ENCODE measurements at regions not wholly inside any gene's neighbourhood (a gene's known extent, or its start where the extent isn't known, plus 50 kb on each side); places are given as distances from the start of the nearest gene placed in this dataset.

DNA sequence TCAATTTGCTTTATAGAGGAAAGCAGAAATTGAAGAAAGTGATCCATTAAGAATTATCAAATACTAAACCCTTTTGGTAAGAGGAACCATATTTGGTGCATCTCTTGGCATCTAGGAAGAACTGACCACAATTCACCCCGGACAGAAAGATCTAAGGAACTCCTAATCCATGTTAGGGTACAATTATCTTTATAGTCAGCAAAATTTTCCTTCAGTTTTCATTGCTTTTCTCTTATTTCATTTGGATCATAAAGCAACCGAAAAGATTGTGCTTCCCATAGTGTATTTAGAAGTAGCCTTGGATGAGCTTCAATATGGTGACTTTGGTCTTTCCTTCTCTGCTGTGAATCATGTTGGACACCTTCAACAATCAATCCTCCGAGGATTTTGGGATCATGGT lies 50.1 kb upstream of the IGFBP5 start:
- no peak for DNase-seq (ENCODE audit: low read depth)
- TF ChIP-seq, protein P1, sequence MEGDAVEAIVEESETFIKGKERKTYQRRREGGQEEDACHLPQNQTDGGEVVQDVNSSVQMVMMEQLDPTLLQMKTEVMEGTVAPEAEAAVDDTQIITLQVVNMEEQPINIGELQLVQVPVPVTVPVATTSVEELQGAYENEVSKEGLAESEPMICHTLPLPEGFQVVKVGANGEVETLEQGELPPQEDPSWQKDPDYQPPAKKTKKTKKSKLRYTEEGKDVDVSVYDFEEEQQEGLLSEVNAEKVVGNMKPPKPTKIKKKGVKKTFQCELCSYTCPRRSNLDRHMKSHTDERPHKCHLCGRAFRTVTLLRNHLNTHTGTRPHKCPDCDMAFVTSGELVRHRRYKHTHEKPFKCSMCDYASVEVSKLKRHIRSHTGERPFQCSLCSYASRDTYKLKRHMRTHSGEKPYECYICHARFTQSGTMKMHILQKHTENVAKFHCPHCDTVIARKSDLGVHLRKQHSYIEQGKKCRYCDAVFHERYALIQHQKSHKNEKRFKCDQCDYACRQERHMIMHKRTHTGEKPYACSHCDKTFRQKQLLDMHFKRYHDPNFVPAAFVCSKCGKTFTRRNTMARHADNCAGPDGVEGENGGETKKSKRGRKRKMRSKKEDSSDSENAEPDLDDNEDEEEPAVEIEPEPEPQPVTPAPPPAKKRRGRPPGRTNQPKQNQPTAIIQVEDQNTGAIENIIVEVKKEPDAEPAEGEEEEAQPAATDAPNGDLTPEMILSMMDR (IDR thresholded peaks at IDR 0.05; ENCODE audit: low read depth, low read length), result no peak
- TF ChIP-seq, protein P2, sequence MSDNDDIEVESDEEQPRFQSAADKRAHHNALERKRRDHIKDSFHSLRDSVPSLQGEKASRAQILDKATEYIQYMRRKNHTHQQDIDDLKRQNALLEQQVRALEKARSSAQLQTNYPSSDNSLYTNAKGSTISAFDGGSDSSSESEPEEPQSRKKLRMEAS (IDR thresholded peaks at IDR 0.05; ENCODE audit: low read depth, low read length), result no peak
- TF ChIP-seq MYC (IDR thresholded peaks at IDR 0.05; ENCODE audit: low read depth, low read length) (no peak), POLR2A (IDR thresholded peaks at IDR 0.05; ENCODE audit: extremely low read depth, insufficient read length) (no peak)

More for the DNA sequence above, 50.1 kb upstream of the IGFBP5 start:
- no peak overlapping the region for H3K4me3 ChIP-seq (ENCODE audit: low read depth, low read length)
